Left colon (tissue), 2 donors: ENCODE measurements at regions not wholly inside any gene's neighbourhood (a gene's known extent, or its start where the extent isn't known, plus 50 kb on each side); places are given as distances from the start of the nearest gene placed in this dataset.
A peak's percentile ranks its signal among the peaks of the same experiment; 100 is the strongest.

Experiments
- ATAC-seq: fragments of 200-7000 bp; cut with Tn5 transposase; one replicate; pipeline ENCODE4 v1.9.1; 2020; ENCODE audit warnings: mild to moderate bottlenecking, moderate library complexity
- DNase-seq, 2 donors: peaks; one replicate each; pipeline ENCODE4 v3.0.0-alpha.2; 2020
- intact Hi-C, 2 donors: fragments of 100-400 bp; cut with DNase I in 1 of 2; cut with micrococcal nuclease in 1 of 2; formaldehyde crosslinking; loops; one replicate each; pipeline versions ENCODE4 v1.11.2 to v1.14.0; 2022; cut with DNase I, micrococcal nuclease
- donor health status: DM: no; HTN: no; CAD: no.
- donor health status: DM: yes; HTN: yes; CAD: no.

DNA sequence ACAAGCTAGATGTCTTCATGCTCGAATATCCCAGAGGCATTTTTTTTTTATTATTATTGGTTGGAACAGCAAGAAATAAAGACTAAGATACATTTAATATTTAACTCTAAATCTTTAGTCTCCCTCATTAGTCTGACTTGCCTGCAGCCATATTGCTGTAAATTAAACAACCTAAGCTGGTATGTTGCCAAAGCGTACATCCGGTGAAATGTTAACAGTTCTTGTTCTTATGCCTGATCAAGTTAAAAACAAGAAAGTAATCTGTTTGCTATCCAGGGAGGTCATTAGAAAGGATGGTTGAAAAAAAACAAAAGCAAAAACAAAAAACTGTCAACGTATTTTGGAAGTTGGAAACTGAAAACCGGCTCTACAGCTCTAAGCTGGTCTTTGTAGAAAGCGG, 125.9 kb upstream of the NABP1 start:
- DNase-seq = no peak
- ATAC-seq = no peak

DNA sequence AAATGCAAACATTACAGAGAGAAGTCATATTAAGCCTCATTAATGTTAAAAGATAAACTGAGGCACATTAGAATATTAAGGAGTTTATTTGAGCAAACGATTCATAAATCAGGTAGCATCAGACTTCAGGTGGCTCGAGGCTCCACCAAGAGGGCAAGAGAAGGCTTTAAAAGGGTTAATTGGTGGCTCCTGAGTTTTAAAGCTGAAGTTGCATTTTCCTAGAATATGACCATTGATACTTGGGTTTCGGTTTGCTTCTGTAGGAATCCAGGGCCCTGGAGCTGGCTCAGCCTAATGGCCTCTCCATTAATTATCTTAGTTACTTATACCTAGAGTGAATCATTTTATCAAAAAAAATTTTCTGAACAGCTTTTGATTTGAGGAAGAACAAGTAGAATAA, 123.7 kb upstream of the NABP1 start:
- no peak for DNase-seq
- ATAC-seq = no peak
- intact Hi-C loops = loop anchor here in 1 of 2 donors (5.0 kb wide), 1 partner anchor 608 kb away; no protein-coding TSS in a partner anchor

More for the DNA sequence above, 125.9 kb upstream of the NABP1 start:
- intact Hi-C loops = loop anchor here in 1 of 2 donors (5.0 kb wide), 1 partner anchor 610 kb away; no protein-coding TSS in a partner anchor

- ATAC-seq = peak; percentile 97
- peak; percentile 70 to 89 for DNase-seq
- intact Hi-C loops = no loop called here
These were observed 122.7 kb upstream of the NABP1 start for GRCh38 chr2:191555092-191555742.

DNA sequence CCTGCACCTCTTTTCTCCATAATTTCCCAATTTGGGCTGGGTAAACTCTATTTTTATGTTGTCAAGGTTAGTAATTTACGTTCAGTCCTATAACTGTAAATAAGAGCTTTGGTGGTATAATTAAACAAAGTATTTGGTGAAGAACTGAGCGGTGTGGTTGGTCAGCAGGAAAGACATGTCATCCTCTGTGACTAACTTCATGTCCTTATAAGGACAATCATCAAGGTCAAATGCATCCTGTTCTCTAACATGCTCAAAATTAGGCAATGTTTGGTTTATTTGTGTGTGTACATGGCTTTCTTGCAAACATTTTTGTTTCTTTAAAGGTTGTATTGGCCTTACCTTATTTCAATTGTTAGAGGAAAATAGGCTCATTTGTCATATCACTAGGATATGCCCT, 121.5 kb upstream of the NABP1 start:
- ATAC-seq (no peak), DNase-seq (no peak)
- intact Hi-C loops = no loop called here

GRCh38 chr2:191557841-191558240, 120.1 kb upstream of the NABP1 start:
- intact Hi-C loops = no loop called here
- DNase-seq (no peak), ATAC-seq (no peak)

GRCh38 chr2:191559569-191559968, 118.4 kb upstream of the NABP1 start:
- ATAC-seq (no peak), DNase-seq (no peak)
- intact Hi-C loops = no loop called here

DNA sequence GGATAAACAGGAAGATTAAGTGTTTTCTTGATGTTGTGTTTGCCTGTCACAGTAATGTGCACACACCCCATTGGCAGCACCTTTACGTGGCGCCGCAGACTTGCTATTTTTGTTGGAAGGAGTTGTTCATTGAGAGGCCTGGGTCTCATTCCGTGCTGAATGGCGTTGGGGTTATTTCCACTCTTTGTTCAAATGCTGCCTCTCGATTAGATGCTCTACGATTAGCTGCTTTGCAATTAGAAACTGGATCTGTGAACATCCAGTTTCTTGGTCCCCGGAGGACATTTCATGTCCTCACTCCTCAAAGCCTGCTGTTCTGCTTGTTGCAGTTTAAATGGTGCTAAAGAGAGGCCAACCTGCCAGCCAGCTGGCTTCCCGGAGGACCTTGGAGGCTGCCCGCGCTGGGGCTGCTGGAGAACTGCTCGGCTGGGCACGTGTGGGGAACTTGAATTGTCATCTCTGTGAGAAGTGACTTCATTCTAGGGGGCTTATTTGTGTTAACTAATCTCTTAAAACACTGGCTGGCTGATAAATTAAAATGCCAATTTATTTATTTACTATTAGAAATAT, 117.4 kb upstream of the NABP1 start:
- intact Hi-C loops = loop anchor here in 1 of 2 donors (5.0 kb wide), 1 partner anchor 132 kb away; no protein-coding TSS in a partner anchor
- DNase-seq = no peak

DNA sequence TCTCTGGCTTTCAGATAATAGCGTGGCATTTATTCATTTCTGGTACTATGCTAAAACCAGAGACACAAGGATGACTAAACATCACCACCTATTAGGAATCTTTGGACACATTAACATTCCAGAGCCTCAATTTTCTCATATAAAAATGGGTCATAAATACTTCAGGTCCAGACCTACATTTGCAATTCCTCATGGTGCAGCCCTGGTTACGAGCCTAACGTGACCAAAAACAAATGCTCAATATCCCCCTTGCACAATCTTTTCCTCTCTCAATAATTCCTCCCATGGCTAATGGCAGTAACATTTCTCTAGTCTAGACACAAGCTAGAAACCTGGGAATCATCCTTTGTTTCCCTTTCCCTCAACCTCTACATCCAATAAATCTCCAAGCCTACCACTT, 112.8 kb upstream of the NABP1 start:
- intact Hi-C loops = no loop called here
- ATAC-seq (no peak), DNase-seq (no peak)

More for the DNA sequence above, 117.4 kb upstream of the NABP1 start:
- ATAC-seq = no peak

DNA sequence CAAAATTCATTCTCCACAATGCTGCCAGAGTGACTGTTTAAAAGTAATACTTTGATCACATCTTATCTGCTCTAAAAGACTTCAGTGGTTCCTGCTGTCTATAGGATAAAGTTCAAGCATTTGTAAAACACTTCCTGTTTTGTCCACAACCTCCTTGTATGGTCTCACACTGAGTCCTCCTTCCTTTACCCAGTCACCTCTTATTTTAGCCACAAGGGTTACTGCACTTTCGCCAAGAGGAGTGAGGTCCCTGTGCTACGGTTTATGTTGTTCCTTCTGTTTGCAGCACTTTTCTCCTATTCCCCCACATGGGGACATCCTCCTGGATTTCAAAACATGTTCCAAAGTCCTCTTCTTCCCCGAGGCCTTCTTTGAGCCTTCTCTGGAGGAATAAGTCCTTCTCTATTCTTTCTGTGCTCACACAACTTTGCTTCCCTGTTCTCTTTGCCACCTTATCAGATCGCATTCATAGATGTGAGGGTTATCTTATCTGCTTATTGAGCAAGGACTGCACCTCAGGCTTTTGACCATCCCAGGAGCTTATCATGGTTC, 112.2 kb upstream of the NABP1 start:
- DNase-seq = no peak
- intact Hi-C loops = no loop called here
- ATAC-seq = peak; percentile 89

GRCh38 chr2:191566344-191566743, 111.6 kb upstream of the NABP1 start:
- ATAC-seq = peak; percentile 73
- peak; percentile 34 to 79 for DNase-seq
- intact Hi-C loops = no loop called here

DNA sequence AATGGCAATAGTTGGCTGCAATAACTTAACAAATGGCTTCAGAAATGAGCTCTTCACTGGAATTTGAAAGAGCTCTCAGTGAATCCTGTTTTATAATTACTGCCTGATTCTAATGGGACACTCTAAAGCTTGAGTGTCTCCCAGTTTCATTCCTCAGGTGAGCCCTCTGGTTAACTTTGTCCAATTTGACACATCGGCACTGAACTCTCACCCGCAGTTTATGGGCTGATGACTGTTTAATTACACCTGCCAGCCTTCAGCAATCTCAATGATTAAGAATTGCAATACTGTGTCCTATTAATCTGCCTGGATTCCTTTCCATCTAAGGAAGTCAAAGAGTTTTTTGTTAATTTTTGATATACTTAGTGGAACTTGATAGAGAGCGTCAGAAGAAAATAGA, 110.7 kb upstream of the NABP1 start:
- ATAC-seq (peak; percentile 39), DNase-seq (no peak)
- intact Hi-C loops = no loop called here

DNA sequence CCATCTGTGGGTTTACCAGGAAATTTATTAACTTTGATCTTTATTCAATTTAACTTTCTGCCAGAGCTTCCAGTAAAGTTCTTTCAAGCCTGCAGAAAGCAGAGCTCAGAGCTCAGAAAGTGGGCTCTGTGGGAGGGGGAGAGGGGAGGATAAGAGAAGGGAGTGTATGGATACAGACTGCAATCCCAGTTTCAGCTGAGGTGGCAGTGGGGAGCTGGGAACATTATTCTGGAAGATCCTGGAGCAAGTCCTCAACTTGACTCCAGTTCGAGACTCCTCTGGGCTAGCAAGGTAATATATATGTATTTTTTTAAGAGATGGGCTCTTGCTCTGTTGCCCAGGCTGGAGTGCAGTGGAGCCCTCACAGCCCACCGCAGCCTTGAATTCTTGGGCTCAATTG, 108.9 kb upstream of the NABP1 start:
- DNase-seq (no peak), ATAC-seq (no peak)
- intact Hi-C loops = no loop called here

GRCh38 chr2:191571163-191571769, 106.7 kb upstream of the NABP1 start:
- intact Hi-C loops = no loop called here
- no peak for DNase-seq

DNA sequence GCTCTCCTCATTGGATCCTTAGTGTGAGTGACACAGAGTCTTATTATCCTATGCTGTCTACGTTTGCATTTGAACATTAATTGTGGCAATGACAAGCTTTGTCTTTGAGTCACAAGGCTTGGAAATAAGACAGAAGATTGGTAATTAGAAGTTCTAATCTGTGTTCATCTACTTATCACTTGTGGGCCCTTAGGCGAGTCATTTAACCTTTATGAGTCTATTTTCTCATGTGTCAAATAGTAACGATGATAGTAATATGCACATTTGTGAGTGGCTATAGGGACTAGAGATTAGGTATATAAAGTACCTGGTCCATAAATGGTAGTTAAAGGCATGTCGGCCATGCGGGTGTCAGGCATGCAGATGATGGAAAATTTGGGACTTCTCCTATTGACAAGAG, 105.6 kb upstream of the NABP1 start:
- ATAC-seq (no peak), DNase-seq (no peak)
- intact Hi-C loops = no loop called here

More at GRCh38 chr2:191571163-191571769, 106.7 kb upstream of the NABP1 start:
- ATAC-seq = peak; percentile 41

GRCh38 chr2:191573216-191573615, 104.7 kb upstream of the NABP1 start:
- DNase-seq (no peak), ATAC-seq (no peak)
- intact Hi-C loops = no loop called here

DNA sequence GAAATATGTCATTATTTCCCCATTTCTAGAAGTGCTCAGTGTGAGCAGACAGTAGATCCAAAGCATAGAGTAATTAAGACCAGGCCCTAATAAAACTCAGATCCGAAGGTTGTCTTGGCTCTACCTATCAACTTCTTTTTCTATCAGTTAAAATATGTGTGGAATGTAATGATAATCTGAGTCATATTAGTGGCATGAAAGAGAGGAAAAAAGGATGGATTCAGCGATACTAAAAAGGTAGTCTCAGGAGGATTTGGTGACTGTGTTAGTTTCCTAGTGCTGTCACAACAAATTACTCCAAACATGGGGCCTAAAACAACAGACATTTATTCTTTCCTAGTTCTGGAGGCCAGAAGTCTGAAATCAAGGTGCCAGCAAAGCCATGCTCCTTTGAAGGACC, 103.7 kb upstream of the NABP1 start:
- no peak for DNase-seq
- no peak for ATAC-seq
- intact Hi-C loops = no loop called here

- intact Hi-C loops = no loop called here
- ATAC-seq (no peak), DNase-seq (no peak)
These were observed 100.3 kb upstream of the NABP1 start for GRCh38 chr2:191577605-191578004.

- no peak for DNase-seq
- intact Hi-C loops = no loop called here
These were observed 99.9 kb upstream of the NABP1 start for GRCh38 chr2:191578031-191578430.

GRCh38 chr2:191580581-191580980, 97.4 kb upstream of the NABP1 start:
- intact Hi-C loops = no loop called here
- ATAC-seq (no peak), DNase-seq (no peak)

More at GRCh38 chr2:191578031-191578430, 99.9 kb upstream of the NABP1 start:
- ATAC-seq = no peak

DNA sequence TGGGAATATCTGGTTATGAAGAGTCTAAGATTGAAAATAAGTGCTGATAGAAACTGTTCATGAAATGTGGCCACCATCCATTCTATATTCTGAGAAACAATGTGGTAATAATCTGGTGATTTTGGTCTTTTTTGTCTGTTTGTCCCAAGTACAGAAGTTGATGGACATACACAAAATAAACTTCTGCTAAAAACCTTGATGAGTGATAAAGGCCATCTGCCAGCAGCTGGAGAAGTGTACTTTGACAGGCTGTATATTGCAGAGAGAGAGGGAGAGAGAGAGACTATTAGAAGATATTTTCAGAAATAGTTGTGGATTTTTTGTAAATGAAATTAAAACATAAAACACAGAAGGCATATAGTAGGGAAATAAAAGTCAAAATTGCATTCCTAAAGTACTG, 96.9 kb upstream of the NABP1 start:
- ATAC-seq (no peak), DNase-seq (no peak)
- intact Hi-C loops = no loop called here
